ENCODE measurements at regions not wholly inside any gene's neighbourhood (a gene's known extent, or its start where the extent isn't known, plus 50 kb on each side); places are given as distances from the start of the nearest gene placed in this dataset.

- Mint-ChIP-seq H3K27ac (no peak overlapping the region), H3K9me3 (peaks cover 4 to 26% (median 14%) of the 10 kb centered on the region in 7 donors), H3K27me3 (no peaks in the 10 kb centered on the region), H3K36me3 (no peaks in the 10 kb centered on the region), H3K4me1 (no peaks in the 10 kb centered on the region), H3K4me3 (no peak overlapping the region)
- DNase-seq: no peak
- ATAC-seq (ENCODE audit: low read depth in 2 of 2): no peak
These were observed 351.9 kb upstream of the TSHZ3 start for GRCh38 chr19:31701146-31701545.

- Mint-ChIP-seq H3K27ac (no peak overlapping the region), H3K27me3 (no peaks in the 10 kb centered on the region), H3K4me3 (no peak overlapping the region), H3K9me3 (peaks cover 4 to 25% (median 11%) of the 10 kb centered on the region in 7 donors), H3K4me1 (no peaks in the 10 kb centered on the region), H3K36me3 (no peaks in the 10 kb centered on the region)
- ATAC-seq (ENCODE audit: low read depth in 2 of 2) (no peak), DNase-seq (no peak)
These were observed 356.4 kb upstream of the TSHZ3 start for GRCh38 chr19:31705656-31706055.

GRCh38 chr19:31706131-31706530 is 356.9 kb upstream of the TSHZ3 start:
- DNase-seq: no peak

GRCh38 chr19:31706691-31707620 is 357.7 kb upstream of the TSHZ3 start:
- H3K9me3 Mint-ChIP-seq: peaks cover 5 to 23% (median 10%) of the 10 kb centered on the region in 7 donors
- no peaks in the 10 kb centered on the region for H3K4me1 Mint-ChIP-seq
- no peaks in the 10 kb centered on the region for H3K27me3 Mint-ChIP-seq
- DNase-seq (no peak), ATAC-seq (ENCODE audit: low read depth in 2 of 2) (no peak)
- no peaks in the 10 kb centered on the region for H3K36me3 Mint-ChIP-seq
- no peak overlapping the region for H3K27ac Mint-ChIP-seq
- H3K4me3 Mint-ChIP-seq: no peak overlapping the region

More at GRCh38 chr19:31706131-31706530, 356.9 kb upstream of the TSHZ3 start:
- Mint-ChIP-seq H3K9me3 (peaks cover 4 to 25% (median 10%) of the 10 kb centered on the region in 7 donors), H3K27me3 (no peaks in the 10 kb centered on the region), H3K27ac (no peak overlapping the region), H3K4me1 (no peaks in the 10 kb centered on the region), H3K4me3 (no peak overlapping the region), H3K36me3 (no peaks in the 10 kb centered on the region)
- no peak for ATAC-seq (ENCODE audit: low read depth in 2 of 2)

GRCh38 chr19:31708520-31708919 is 359.3 kb upstream of the TSHZ3 start:
- peaks cover 2 to 8% (median 4%) of the 10 kb centered on the region in 7 donors for H3K9me3 Mint-ChIP-seq
- no peaks in the 10 kb centered on the region for H3K36me3 Mint-ChIP-seq
- no peak overlapping the region for H3K4me3 Mint-ChIP-seq
- ATAC-seq (ENCODE audit: low read depth in 2 of 2) (no peak), DNase-seq (no peak)
- H3K27ac Mint-ChIP-seq: no peak overlapping the region
- H3K4me1 Mint-ChIP-seq: no peaks in the 10 kb centered on the region
- no peaks in the 10 kb centered on the region for H3K27me3 Mint-ChIP-seq

GRCh38 chr19:31709476-31709875 is 360.2 kb upstream of the TSHZ3 start:
- no peaks in the 10 kb centered on the region for H3K36me3 Mint-ChIP-seq
- H3K9me3 Mint-ChIP-seq: peaks cover 0 to 5% (median 2%) of the 10 kb centered on the region in 7 donors
- no peaks in the 10 kb centered on the region for H3K27me3 Mint-ChIP-seq
- no peaks in the 10 kb centered on the region for H3K4me1 Mint-ChIP-seq
- H3K27ac Mint-ChIP-seq: no peak overlapping the region
- DNase-seq: no peak
- ATAC-seq (ENCODE audit: low read depth in 2 of 2): no peak
- H3K4me3 Mint-ChIP-seq: no peak overlapping the region

- Mint-ChIP-seq H3K27me3 (no peaks in the 10 kb centered on the region), H3K4me3 (no peak overlapping the region), H3K36me3 (no peaks in the 10 kb centered on the region), H3K9me3 (peaks cover 0 to 5% (median 0%) of the 10 kb centered on the region in 7 donors), H3K27ac (no peak overlapping the region), H3K4me1 (no peaks in the 10 kb centered on the region)
- ATAC-seq (ENCODE audit: low read depth in 2 of 2) (no peak), DNase-seq (no peak)
These were observed 366.2 kb upstream of the TSHZ3 start for GRCh38 chr19:31715249-31715945.

GRCh38 chr19:31716826-31717225 is 367.6 kb upstream of the TSHZ3 start:
- no peak for DNase-seq
- Mint-ChIP-seq H3K9me3 (peaks cover 0 to 3% (median 0%) of the 10 kb centered on the region in 7 donors), H3K36me3 (no peaks in the 10 kb centered on the region), H3K27ac (no peak overlapping the region), H3K4me3 (no peak overlapping the region), H3K27me3 (no peaks in the 10 kb centered on the region), H3K4me1 (no peaks in the 10 kb centered on the region)
- no peak for ATAC-seq (ENCODE audit: low read depth in 2 of 2)

- H3K36me3 Mint-ChIP-seq: no peaks in the 10 kb centered on the region
- no peaks in the 10 kb centered on the region for H3K4me1 Mint-ChIP-seq
- ATAC-seq (ENCODE audit: low read depth in 2 of 2) (no peak), DNase-seq (no peak)
- H3K27ac Mint-ChIP-seq: no peak overlapping the region
- H3K4me3 Mint-ChIP-seq: no peak overlapping the region
- H3K27me3 Mint-ChIP-seq: no peaks in the 10 kb centered on the region
- peaks cover 0 to 3% (median 0%) of the 10 kb centered on the region in 7 donors for H3K9me3 Mint-ChIP-seq
These were observed 368.2 kb upstream of the TSHZ3 start for GRCh38 chr19:31717269-31717923.

GRCh38 chr19:31718032-31718431 is 368.8 kb upstream of the TSHZ3 start:
- DNase-seq: no peak
- Mint-ChIP-seq H3K27ac (no peak overlapping the region), H3K4me1 (no peaks in the 10 kb centered on the region), H3K4me3 (no peak overlapping the region), H3K36me3 (no peaks in the 10 kb centered on the region), H3K27me3 (no peaks in the 10 kb centered on the region), H3K9me3 (peaks cover 0 to 3% (median 0%) of the 10 kb centered on the region in 7 donors)
- ATAC-seq (ENCODE audit: low read depth in 2 of 2): no peak

- Mint-ChIP-seq H3K36me3 (no peaks in the 10 kb centered on the region), H3K4me1 (no peaks in the 10 kb centered on the region), H3K9me3 (no peaks in the 10 kb centered on the region), H3K4me3 (no peak overlapping the region), H3K27me3 (no peaks in the 10 kb centered on the region), H3K27ac (no peak overlapping the region)
- ATAC-seq (ENCODE audit: low read depth in 2 of 2): no peak
- DNase-seq: no peak
These were observed 369.7 kb upstream of the TSHZ3 start for GRCh38 chr19:31718898-31719297.

- Mint-ChIP-seq H3K27me3 (no peaks in the 10 kb centered on the region), H3K4me3 (no peak overlapping the region), H3K9me3 (peaks cover 0 to 4% (median 0%) of the 10 kb centered on the region in 7 donors), H3K27ac (no peak overlapping the region), H3K36me3 (no peaks in the 10 kb centered on the region), H3K4me1 (no peaks in the 10 kb centered on the region)
- ATAC-seq (ENCODE audit: low read depth in 2 of 2): no peak
- no peak for DNase-seq
These were observed 373.9 kb upstream of the TSHZ3 start for GRCh38 chr19:31723101-31723500.

GRCh38 chr19:31725051-31725450 is 375.8 kb upstream of the TSHZ3 start:
- ATAC-seq (ENCODE audit: low read depth in 2 of 2) (no peak), DNase-seq (no peak)
- H3K9me3 Mint-ChIP-seq: peaks cover 0 to 9% (median 3%) of the 10 kb centered on the region in 7 donors
- H3K36me3 Mint-ChIP-seq: no peaks in the 10 kb centered on the region
- H3K4me1 Mint-ChIP-seq: no peaks in the 10 kb centered on the region
- H3K4me3 Mint-ChIP-seq: no peak overlapping the region
- H3K27me3 Mint-ChIP-seq: no peaks in the 10 kb centered on the region
- H3K27ac Mint-ChIP-seq: no peak overlapping the region
